Brain microvascular endothelial cell (primary cell): ENCODE measurements at regions not wholly inside any gene's neighbourhood (a gene's known extent, or its start where the extent isn't known, plus 50 kb on each side); places are given as distances from the start of the nearest gene placed in this dataset.

ENCODE experiments used
- DNase-seq: peaks from one replicate; pipeline ENCODE4 v3.0.0-alpha.2; 2020
- H3K27ac ChIP-seq: fragments of 250-450 bp; sonication (Bioruptor Pico); 2 replicates; pipeline ENCODE4 v1.5.1; 2020; ENCODE audit warnings: mild to moderate bottlenecking, moderate library complexity
- H3K27me3 ChIP-seq: fragments of 250-450 bp; sonication (Bioruptor Pico); replicated peaks from 2 replicates; pipeline ENCODE4 v1.5.1; 2020; ENCODE audit warnings: mild to moderate bottlenecking
- H3K36me3 ChIP-seq: fragments of 250-450 bp; sonication (Bioruptor Pico); replicated peaks from 2 replicates; pipeline ENCODE4 v1.5.1; 2020; ENCODE audit warnings: mild to moderate bottlenecking
- H3K4me3 ChIP-seq: 2 replicates; pipeline ENCODE4 v1.5.1; 2011; ENCODE audit warnings: low read depth, mild to moderate bottlenecking, control low read depth, low read length, moderate library complexity
- CTCF ChIP-seq: IDR thresholded peaks from 2 replicates; pipeline ENCODE4 v1.5.1; 2011; ENCODE audit warnings: low read depth, mild to moderate bottlenecking, moderate library complexity, low read length, control low read depth, inconsistent platforms; ENCODE audit errors: missing control alignments
- in situ Hi-C: cut with HindIII; loops from 2 replicates; pipeline ENCODE4 v1.10.0; 2017; ENCODE audit warnings: low sequenced_read_pairs, low pct_ligation_motif_present

- in situ Hi-C loops, result no loop called here
- H3K27ac ChIP-seq, result no peak overlapping the region
- no peaks in the 10 kb centered on the region for H3K27me3 ChIP-seq
- no peaks in the 10 kb centered on the region for H3K36me3 ChIP-seq
- H3K4me3 ChIP-seq, result no peak overlapping the region
- DNase-seq, result no peak
- no peak for TF ChIP-seq CTCF
These were observed 214.6 kb downstream of the KIF20B start for GRCh38 chr10:89915968-89916367.

- no peak for DNase-seq
- in situ Hi-C loops, result no loop called here
- no peak overlapping the region for H3K27ac ChIP-seq
These were observed 215.3 kb downstream of the KIF20B start for GRCh38 chr10:89916468-89917215.

GRCh38 chr10:89921403-89921802 lies 220.0 kb downstream of the KIF20B start:
- peak; percentile 3 for DNase-seq
- Histone ChIP-seq H3K27ac (no peak overlapping the region), H3K4me3 (no peak overlapping the region), H3K36me3 (no peaks in the 10 kb centered on the region), H3K27me3 (no peaks in the 10 kb centered on the region)
- no peak for TF ChIP-seq CTCF
- in situ Hi-C loops, result no loop called here

More at GRCh38 chr10:89916468-89917215, 215.3 kb downstream of the KIF20B start:
- Histone ChIP-seq H3K27me3 (no peaks in the 10 kb centered on the region), H3K36me3 (no peaks in the 10 kb centered on the region), H3K4me3 (no peak overlapping the region)
- TF ChIP-seq CTCF, result no peak

- H3K27ac ChIP-seq, result no peak overlapping the region
- in situ Hi-C loops, result no loop called here
- no peaks in the 10 kb centered on the region for H3K36me3 ChIP-seq
- no peak for TF ChIP-seq CTCF
- H3K27me3 ChIP-seq, result no peaks in the 10 kb centered on the region
- DNase-seq, result no peak
- H3K4me3 ChIP-seq, result no peak overlapping the region
These were observed 222.3 kb downstream of the KIF20B start for GRCh38 chr10:89923661-89924060.

GRCh38 chr10:89924261-89924660 lies 222.9 kb downstream of the KIF20B start:
- no peak overlapping the region for H3K4me3 ChIP-seq

More at GRCh38 chr10:89924261-89924660, 222.9 kb downstream of the KIF20B start:
- no peaks in the 10 kb centered on the region for H3K27me3 ChIP-seq
- TF ChIP-seq CTCF, result no peak
- no peak for DNase-seq
- in situ Hi-C loops, result no loop called here
- no peak overlapping the region for H3K27ac ChIP-seq
- H3K36me3 ChIP-seq, result no peaks in the 10 kb centered on the region
